ENCODE measurements at regions not wholly inside any gene's neighbourhood (a gene's known extent, or its start where the extent isn't known, plus 50 kb on each side); places are given as distances from the start of the nearest gene placed in this dataset.
"Not testable (repeated sequence)": the region's sequence is repeated elsewhere in the genome, so short reads cannot be mapped to it uniquely, and the experiment has no call there.

- H3K4me3 ChIP-seq (ENCODE audit: low read depth, low read length), result no peak overlapping the region
- no peaks in the 10 kb centered on the region for H3K27me3 ChIP-seq (ENCODE audit: control insufficient read depth, insufficient read depth, low read length)
- H3K27ac ChIP-seq (ENCODE audit: low read depth, low read length), result no peak overlapping the region
Observed at GRCh38 chr6:56888687-56889086, 66.2 kb upstream of the BEND6 start.

DNA sequence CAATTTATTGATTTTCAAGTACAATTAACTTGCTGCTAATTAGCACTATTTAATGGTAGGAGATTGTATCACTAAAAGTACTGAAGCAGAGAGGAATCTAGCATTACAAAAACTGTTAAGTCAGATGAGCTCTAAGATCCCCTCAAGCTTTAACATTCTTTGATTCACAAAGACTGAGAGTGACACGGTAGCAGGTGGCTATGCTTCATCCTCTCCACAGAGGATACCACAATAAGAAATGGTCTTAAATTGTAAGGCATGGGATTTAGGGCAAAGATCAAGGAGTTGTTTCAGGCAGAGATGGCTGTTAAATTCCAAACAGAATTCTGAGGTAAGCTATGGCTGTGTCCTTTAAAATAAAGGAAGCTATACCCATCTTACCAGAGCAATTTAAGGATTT, 67.8 kb upstream of the BEND6 start:
- Histone ChIP-seq H3K4me3 (ENCODE audit: low read depth, low read length) (no peak overlapping the region), H3K27me3 (ENCODE audit: control insufficient read depth, insufficient read depth, low read length) (no peaks in the 10 kb centered on the region), H3K4me1 (ENCODE audit: control insufficient read depth, insufficient read depth, low read length) (peaks cover 7% of the 10 kb centered on the region), H3K9me3 (ENCODE audit: control insufficient read depth, insufficient read depth, low read depth, low read length) (no peaks in the 10 kb centered on the region), H3K9ac (ENCODE audit: low read length) (no peak overlapping the region), H3K27ac (ENCODE audit: low read depth, low read length) (no peak overlapping the region), H3K36me3 (ENCODE audit: control insufficient read depth, insufficient read depth, low read length) (no peaks in the 10 kb centered on the region)

More at GRCh38 chr6:56888687-56889086, 66.2 kb upstream of the BEND6 start:
- H3K4me1 ChIP-seq (ENCODE audit: control insufficient read depth, insufficient read depth, low read length), result peaks cover 7% of the 10 kb centered on the region
- no peaks in the 10 kb centered on the region for H3K9me3 ChIP-seq (ENCODE audit: control insufficient read depth, insufficient read depth, low read depth, low read length)
- H3K9ac ChIP-seq (ENCODE audit: low read length), result no peak overlapping the region
- H3K36me3 ChIP-seq (ENCODE audit: control insufficient read depth, insufficient read depth, low read length), result no peaks in the 10 kb centered on the region

DNA sequence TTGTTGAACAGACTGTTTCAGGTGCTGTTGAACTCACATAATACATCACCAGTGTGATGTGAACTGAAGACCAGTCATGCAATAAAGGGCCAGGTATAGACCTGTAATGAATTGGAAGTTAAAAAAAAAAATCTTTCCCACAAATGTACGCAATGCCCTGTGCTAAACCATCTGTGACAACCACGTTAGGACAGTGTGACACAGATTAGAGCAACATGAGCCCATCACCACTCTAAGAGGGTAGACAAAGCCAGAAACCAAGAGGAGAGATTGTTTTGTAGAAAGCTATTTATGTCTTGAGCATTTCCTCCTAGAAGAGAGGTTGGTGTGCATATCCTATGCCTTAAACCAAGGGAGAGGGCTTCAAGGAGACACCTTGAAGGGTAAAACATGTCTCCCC, 77.0 kb upstream of the BEND6 start:
- no peaks in the 10 kb centered on the region for H3K4me1 ChIP-seq (ENCODE audit: control insufficient read depth, insufficient read depth, low read length)
- no peaks in the 10 kb centered on the region for H3K9me3 ChIP-seq (ENCODE audit: control insufficient read depth, insufficient read depth, low read depth, low read length)
- no peaks in the 10 kb centered on the region for H3K27me3 ChIP-seq (ENCODE audit: control insufficient read depth, insufficient read depth, low read length)
- no peak overlapping the region for H3K4me3 ChIP-seq (ENCODE audit: low read depth, low read length)
- H3K27ac ChIP-seq (ENCODE audit: low read depth, low read length), result no peak overlapping the region
- H3K9ac ChIP-seq (ENCODE audit: low read length), result no peak overlapping the region
- H3K36me3 ChIP-seq (ENCODE audit: control insufficient read depth, insufficient read depth, low read length), result no peaks in the 10 kb centered on the region

DNA sequence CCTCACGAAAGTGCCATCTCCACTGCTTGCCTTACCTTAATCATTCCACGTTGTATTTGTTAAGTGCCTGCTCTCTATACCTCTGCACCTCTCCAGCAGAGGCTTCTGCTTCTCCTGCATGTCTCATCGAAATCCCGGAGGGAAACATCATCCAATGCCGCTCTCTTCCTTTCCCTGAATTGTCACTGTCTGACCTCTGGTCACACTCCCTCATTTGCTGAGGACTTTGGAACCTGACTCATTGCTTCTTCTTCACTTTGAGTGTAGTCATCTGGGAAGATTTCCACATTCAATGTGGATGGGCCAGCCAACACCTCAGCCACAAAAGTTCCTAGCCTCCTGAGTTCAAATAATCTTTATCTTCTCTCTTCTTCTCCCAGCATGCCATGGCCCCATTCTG, 78.9 kb upstream of the BEND6 start:
- H3K27me3 ChIP-seq (ENCODE audit: control insufficient read depth, insufficient read depth, low read length), result no peaks in the 10 kb centered on the region
- H3K4me1 ChIP-seq (ENCODE audit: control insufficient read depth, insufficient read depth, low read length), result no peaks in the 10 kb centered on the region
- H3K27ac ChIP-seq (ENCODE audit: low read depth, low read length), result no peak overlapping the region
- no peak overlapping the region for H3K4me3 ChIP-seq (ENCODE audit: low read depth, low read length)
- no peaks in the 10 kb centered on the region for H3K9me3 ChIP-seq (ENCODE audit: control insufficient read depth, insufficient read depth, low read depth, low read length)
- no peak overlapping the region for H3K9ac ChIP-seq (ENCODE audit: low read length)
- no peaks in the 10 kb centered on the region for H3K36me3 ChIP-seq (ENCODE audit: control insufficient read depth, insufficient read depth, low read length)

GRCh38 chr6:56875523-56875922, 79.4 kb upstream of the BEND6 start:
- Histone ChIP-seq H3K9me3 (ENCODE audit: control insufficient read depth, insufficient read depth, low read depth, low read length) (no peaks in the 10 kb centered on the region), H3K27me3 (ENCODE audit: control insufficient read depth, insufficient read depth, low read length) (no peaks in the 10 kb centered on the region), H3K36me3 (ENCODE audit: control insufficient read depth, insufficient read depth, low read length) (no peaks in the 10 kb centered on the region), H3K27ac (ENCODE audit: low read depth, low read length) (no peak overlapping the region), H3K9ac (ENCODE audit: low read length) (no peak overlapping the region), H3K4me3 (ENCODE audit: low read depth, low read length) (no peak overlapping the region), H3K4me1 (ENCODE audit: control insufficient read depth, insufficient read depth, low read length) (no peaks in the 10 kb centered on the region)

GRCh38 chr6:56874328-56874727, 80.6 kb upstream of the BEND6 start:
- Histone ChIP-seq H3K9ac (ENCODE audit: low read length) (no peak overlapping the region), H3K27me3 (ENCODE audit: control insufficient read depth, insufficient read depth, low read length) (no peaks in the 10 kb centered on the region), H3K9me3 (ENCODE audit: control insufficient read depth, insufficient read depth, low read depth, low read length) (no peaks in the 10 kb centered on the region), H3K4me3 (ENCODE audit: low read depth, low read length) (no peak overlapping the region), H3K27ac (ENCODE audit: low read depth, low read length) (no peak overlapping the region), H3K4me1 (ENCODE audit: control insufficient read depth, insufficient read depth, low read length) (no peaks in the 10 kb centered on the region), H3K36me3 (ENCODE audit: control insufficient read depth, insufficient read depth, low read length) (no peaks in the 10 kb centered on the region)

- H3K36me3 ChIP-seq (ENCODE audit: control insufficient read depth, insufficient read depth, low read length); H3K4me3 ChIP-seq (ENCODE audit: low read depth, low read length); H3K27me3 ChIP-seq (ENCODE audit: control insufficient read depth, insufficient read depth, low read length); H3K9ac ChIP-seq (ENCODE audit: low read length); H3K27ac ChIP-seq (ENCODE audit: low read depth, low read length); H3K9me3 ChIP-seq (ENCODE audit: control insufficient read depth, insufficient read depth, low read depth, low read length): not testable (repeated sequence)
- H3K4me1 ChIP-seq (ENCODE audit: control insufficient read depth, insufficient read depth, low read length), result peaks cover 20% of the 10 kb centered on the region
Observed at GRCh38 chr6:56870053-56870452, 84.9 kb upstream of the BEND6 start.

GRCh38 chr6:56869346-56869745, 85.6 kb upstream of the BEND6 start:
- no peaks in the 10 kb centered on the region for H3K36me3 ChIP-seq (ENCODE audit: control insufficient read depth, insufficient read depth, low read length)
- H3K9ac ChIP-seq (ENCODE audit: low read length), result no peak overlapping the region
- peaks cover 20% of the 10 kb centered on the region for H3K4me1 ChIP-seq (ENCODE audit: control insufficient read depth, insufficient read depth, low read length)
- no peak overlapping the region for H3K4me3 ChIP-seq (ENCODE audit: low read depth, low read length)
- H3K27ac ChIP-seq (ENCODE audit: low read depth, low read length), result no peak overlapping the region
- no peaks in the 10 kb centered on the region for H3K9me3 ChIP-seq (ENCODE audit: control insufficient read depth, insufficient read depth, low read depth, low read length)
- H3K27me3 ChIP-seq (ENCODE audit: control insufficient read depth, insufficient read depth, low read length), result no peaks in the 10 kb centered on the region

DNA sequence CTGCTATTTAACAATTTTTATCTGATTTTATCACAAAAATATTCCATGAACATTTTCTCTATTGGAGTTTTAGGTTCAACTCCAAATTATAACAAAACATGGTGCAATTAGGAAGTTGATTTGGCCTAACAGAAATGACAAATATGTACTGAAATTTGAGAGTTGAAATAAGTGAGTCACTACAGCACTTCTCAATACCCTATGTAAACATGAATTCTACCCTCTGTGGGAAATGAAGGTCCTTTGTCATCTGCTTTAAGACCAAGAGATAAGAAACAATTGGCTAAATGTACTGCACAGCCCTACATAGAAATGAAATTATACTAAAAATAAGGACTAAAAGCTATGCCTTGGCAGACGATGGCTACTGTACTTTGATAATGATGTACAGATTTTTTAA, 86.2 kb upstream of the BEND6 start:
- Histone ChIP-seq H3K4me1 (ENCODE audit: control insufficient read depth, insufficient read depth, low read length) (peaks cover 20% of the 10 kb centered on the region), H3K27ac (ENCODE audit: low read depth, low read length) (no peak overlapping the region), H3K9ac (ENCODE audit: low read length) (no peak overlapping the region), H3K4me3 (ENCODE audit: low read depth, low read length) (no peak overlapping the region), H3K36me3 (ENCODE audit: control insufficient read depth, insufficient read depth, low read length) (no peaks in the 10 kb centered on the region), H3K27me3 (ENCODE audit: control insufficient read depth, insufficient read depth, low read length) (no peaks in the 10 kb centered on the region), H3K9me3 (ENCODE audit: control insufficient read depth, insufficient read depth, low read depth, low read length) (no peaks in the 10 kb centered on the region)

GRCh38 chr6:56866917-56867522, 87.9 kb upstream of the BEND6 start:
- peaks cover 20% of the 10 kb centered on the region for H3K4me1 ChIP-seq (ENCODE audit: control insufficient read depth, insufficient read depth, low read length)

GRCh38 chr6:56865081-56865875, 89.6 kb upstream of the BEND6 start:
- no peaks in the 10 kb centered on the region for H3K9me3 ChIP-seq (ENCODE audit: control insufficient read depth, insufficient read depth, low read depth, low read length)
- H3K9ac ChIP-seq (ENCODE audit: low read length), result no peak overlapping the region
- H3K27me3 ChIP-seq (ENCODE audit: control insufficient read depth, insufficient read depth, low read length), result no peaks in the 10 kb centered on the region
- H3K36me3 ChIP-seq (ENCODE audit: control insufficient read depth, insufficient read depth, low read length), result no peaks in the 10 kb centered on the region
- no peak overlapping the region for H3K27ac ChIP-seq (ENCODE audit: low read depth, low read length)
- H3K4me1 ChIP-seq (ENCODE audit: control insufficient read depth, insufficient read depth, low read length), result peaks cover 24% of the 10 kb centered on the region
- H3K4me3 ChIP-seq (ENCODE audit: low read depth, low read length), result no peak overlapping the region

More at GRCh38 chr6:56866917-56867522, 87.9 kb upstream of the BEND6 start:
- Histone ChIP-seq H3K27me3 (ENCODE audit: control insufficient read depth, insufficient read depth, low read length) (no peaks in the 10 kb centered on the region), H3K4me3 (ENCODE audit: low read depth, low read length) (no peak overlapping the region), H3K9me3 (ENCODE audit: control insufficient read depth, insufficient read depth, low read depth, low read length) (no peaks in the 10 kb centered on the region), H3K36me3 (ENCODE audit: control insufficient read depth, insufficient read depth, low read length) (no peaks in the 10 kb centered on the region), H3K27ac (ENCODE audit: low read depth, low read length) (no peak overlapping the region), H3K9ac (ENCODE audit: low read length) (no peak overlapping the region)
